HepG2 (cell line): ENCODE measurements at regions not wholly inside any gene's neighbourhood (a gene's known extent, or its start where the extent isn't known, plus 50 kb on each side); places are given as distances from the start of the nearest gene placed in this dataset.
A peak's percentile ranks its signal among the peaks of the same experiment; 100 is the strongest.

Source experiments
- ATAC-seq: fragments of 200-7000 bp; cut with Tn5 transposase; 3 replicates; pipeline ENCODE4 v1.9.1; 2020; ENCODE audit warnings: mild to moderate bottlenecking, moderate library complexity
- BruUV-seq: library from RNA; stranded (reverse); fragments of 400-500 nt; replicated peaks from 2 replicates; lab custom pipeline; 2021; lab: Mats Ljungman, UMichigan
- CTCF ChIA-PET: fragments of 300-600 bp; formaldehyde crosslinking; extraction: SDS; loops from one replicate; lab custom pipeline; 2021; ENCODE audit warnings: low total read pairs, inconsistent platforms, low intra/inter-chr PET ratio; lab: Yijun Ruan, JAX
- POLR2A ChIA-PET: fragments of 350-600 bp; sonication (Branson Sonifier 250); formaldehyde crosslinking; loops from one replicate; lab custom pipeline; 2020; ENCODE audit warnings: antibody characterized with exemption, inconsistent platforms; lab: Yijun Ruan, JAX
- DNase-seq: peaks from one replicate; pipeline ENCODE4 v3.0.0-alpha.2; 2015; ENCODE audit warnings: low spot score
- FAIRE-seq: peaks from 3 replicates; lab custom pipeline; 2011; peaks lifted over from hg19 to GRCh38; lab: Jason Lieb, UNC
- H2AFZ ChIP-seq: one replicate; pipeline ENCODE4 v1.6.1; 2011; ENCODE audit warnings: low read length, inconsistent platforms
- H3K27ac ChIP-seq: fragments of 300-600 bp; 3 replicates; pipeline ENCODE4 v1.8.0; 2011; ENCODE audit warnings: mixed run types, mild to moderate bottlenecking, mixed read lengths, low read length, inconsistent platforms; ENCODE audit not compliant: insufficient read depth; ENCODE audit errors: extremely low read length
- H3K27me3 ChIP-seq, 2 experiments: fragments of 200-600 bp in 1 of 2; 2 replicates in 1 of 2; 3 replicates in 1 of 2; pipeline versions ENCODE4 v1.6.0 to v1.8.0; 2011; ENCODE audit warnings: low read length in 2 of 2, mild to moderate bottlenecking in 2 of 2, moderate library complexity in 2 of 2, inconsistent platforms in 1 of 2; ENCODE audit not compliant: insufficient read depth in 2 of 2, control insufficient read depth in 1 of 2
- H3K36me3 ChIP-seq, 2 experiments: fragments of 200-600 bp in 1 of 2; replicated peaks in 1 of 2; 2 replicates in 1 of 2; 3 replicates in 1 of 2; pipeline versions ENCODE4 v1.5.1 to v1.8.0; 2011; ENCODE audit warnings: low read length in 2 of 2, inconsistent platforms in 1 of 2; ENCODE audit not compliant: insufficient read depth in 2 of 2, control insufficient read depth in 1 of 2
- H3K4me1 ChIP-seq: 2 replicates; pipeline ENCODE4 v1.5.1; 2012; ENCODE audit warnings: low read length, inconsistent platforms; ENCODE audit not compliant: insufficient read depth
- H3K4me2 ChIP-seq: 2 replicates; pipeline ENCODE4 v1.6.0; 2011; ENCODE audit warnings: low read depth, low read length, inconsistent platforms
- H3K4me3 ChIP-seq, 3 experiments: fragments of 200-600 bp in 1 of 3; sonication (generic), shearing (Covaris generic) in 1 of 3; replicated peaks in 1 of 3; 2 replicates each; pipeline ENCODE4 v1.5.1; 2011 to 2016; ENCODE audit warnings: low read length in 3 of 3, inconsistent platforms in 2 of 3, low read depth in 2 of 3, mild to moderate bottlenecking in 2 of 3, control low read depth in 1 of 3, mixed read lengths in 1 of 3; ENCODE audit not compliant: insufficient read depth in 1 of 3
- H3K79me2 ChIP-seq: one replicate; pipeline ENCODE4 v1.6.1; 2011; ENCODE audit warnings: low read length, inconsistent platforms; ENCODE audit not compliant: insufficient read depth
- H3K9ac ChIP-seq: 2 replicates; pipeline ENCODE4 v1.6.0; 2011; ENCODE audit warnings: mild to moderate bottlenecking, low read depth, low read length, inconsistent platforms; ENCODE audit not compliant: insufficient read depth
- H3K9me3 ChIP-seq: 2 replicates; pipeline ENCODE4 v1.5.1; 2012; ENCODE audit warnings: mild to moderate bottlenecking, low read length
- H4K20me1 ChIP-seq: 2 replicates; pipeline ENCODE4 v1.6.0; 2011; ENCODE audit warnings: inconsistent platforms, mild to moderate bottlenecking, low read length, moderate library complexity; ENCODE audit not compliant: insufficient read depth
- AKAP8 ChIP-seq: sonication (generic); formaldehyde crosslinking; IDR thresholded peaks from 2 replicates; pipeline ENCODE4 v1.5.1; 2020; ENCODE audit warnings: mild to moderate bottlenecking, missing genetic modification reagents
- CEBPB ChIP-seq: IDR thresholded peaks from 2 replicates; pipeline ENCODE4 v1.6.1; 2011; ENCODE audit warnings: low read depth, low read length, improper control_type of control experiment, borderline replicate concordance
- DNMT1 ChIP-seq: sonication (generic); formaldehyde crosslinking; IDR thresholded peaks from 2 replicates; pipeline ENCODE4 v1.5.1; 2020; ENCODE audit warnings: mild to moderate bottlenecking, missing genetic modification reagents
- EP300 ChIP-seq, 3 experiments: sonication (generic) in 1 of 3; formaldehyde crosslinking in 1 of 3; IDR thresholded peaks; 2 replicates each; pipeline versions ENCODE4 v1.5.1 to v1.6.1; 2011 to 2020; ENCODE audit warnings: low read depth in 2 of 3, low read length in 2 of 3, borderline replicate concordance in 1 of 3, improper control_type of control experiment in 1 of 3, mild to moderate bottlenecking in 1 of 3, missing genetic modification reagents in 1 of 3, moderate library complexity in 1 of 3
- FOSL1 ChIP-seq: sonication (generic); formaldehyde crosslinking; IDR thresholded peaks from 2 replicates; pipeline ENCODE4 v1.9.0; 2021; ENCODE audit warnings: missing genetic modification reagents, borderline replicate concordance
- FOXA3 ChIP-seq: IDR thresholded peaks from 2 replicates; pipeline ENCODE4 v1.6.1; 2016; ENCODE audit warnings: missing genetic modification reagents, missing compliant biosample characterization
- FOXO1 ChIP-seq: sonication (generic); formaldehyde crosslinking; IDR thresholded peaks from 2 replicates; pipeline ENCODE4 v1.4.0; 2020; ENCODE audit warnings: missing genetic modification reagents
- MIER3 ChIP-seq: IDR thresholded peaks from 2 replicates; pipeline ENCODE4 v1.6.1; 2016; ENCODE audit warnings: missing compliant biosample characterization, borderline replicate concordance
- NR2F1 ChIP-seq, 2 experiments: fragments of 450-650 bp in 1 of 2; formaldehyde crosslinking in 1 of 2; IDR thresholded peaks; 2 replicates each; pipeline versions ENCODE4 v1.5.0 to v1.6.1; 2016 to 2020; ENCODE audit warnings: mild to moderate bottlenecking in 1 of 2, missing compliant biosample characterization in 1 of 2, missing genetic modification reagents in 1 of 2, moderate library complexity in 1 of 2
- SIX1 ChIP-seq: sonication (generic); formaldehyde crosslinking; IDR thresholded peaks from 2 replicates; pipeline ENCODE4 v1.4.0; 2020; ENCODE audit warnings: missing genetic modification reagents, borderline replicate concordance
- SKI ChIP-seq: fragments of 450-650 bp; IDR thresholded peaks from one replicate; pipeline ENCODE4 v1.6.1; 2018; ENCODE audit warnings: mild to moderate bottlenecking; ENCODE audit not compliant: partially characterized antibody
- ZNF292 ChIP-seq: sonication (generic); formaldehyde crosslinking; IDR thresholded peaks from 2 replicates; pipeline ENCODE4 v1.8.1; 2022; ENCODE audit warnings: mild to moderate bottlenecking, low read depth, missing genetic modification reagents, borderline replicate concordance
- ZNF343 ChIP-seq: sonication (generic); formaldehyde crosslinking; IDR thresholded peaks from 2 replicates; pipeline ENCODE4 v1.4.0; 2020; ENCODE audit warnings: mild to moderate bottlenecking, missing genetic modification reagents
- WGBS: methylation state at CpG from one replicate; pipeline ENCODE4 v1.1.6; 2017; ENCODE audit warnings: low lambda C conversion rate; 5-methylcytosine and 5-hydroxymethylcytosine counted together
- in situ Hi-C: cut with HindIII; loops from 2 replicates; pipeline ENCODE4 v1.10.0; 2017; ENCODE audit warnings: low pct_unique_long_range_greater_than_20kb; ENCODE audit not compliant: extremely low pct_ligation_motif_present
- intact Hi-C: fragments of 100-400 bp; cut with micrococcal nuclease; formaldehyde crosslinking; loops from one replicate; pipeline ENCODE4 v1.10.0; 2022; ENCODE audit not compliant: unreplicated experiment
- TF ChIP-seq, protein P1 (sequence below): sonication (generic); formaldehyde crosslinking; IDR thresholded peaks from 2 replicates; pipeline ENCODE4 v1.8.0; 2022; ENCODE audit warnings: missing genetic modification reagents, low read depth, mild to moderate bottlenecking, borderline replicate concordance
- TF ChIP-seq, protein P2 (sequence below): IDR thresholded peaks from 2 replicates; pipeline ENCODE4 v1.4.0; 2020; ENCODE audit warnings: mild to moderate bottlenecking, missing genetic modification reagents
- TF ChIP-seq, protein P3 (sequence below): sonication (generic); formaldehyde crosslinking; IDR thresholded peaks from 2 replicates; pipeline ENCODE4 v1.4.0; 2020; ENCODE audit warnings: missing genetic modification reagents

DNA sequence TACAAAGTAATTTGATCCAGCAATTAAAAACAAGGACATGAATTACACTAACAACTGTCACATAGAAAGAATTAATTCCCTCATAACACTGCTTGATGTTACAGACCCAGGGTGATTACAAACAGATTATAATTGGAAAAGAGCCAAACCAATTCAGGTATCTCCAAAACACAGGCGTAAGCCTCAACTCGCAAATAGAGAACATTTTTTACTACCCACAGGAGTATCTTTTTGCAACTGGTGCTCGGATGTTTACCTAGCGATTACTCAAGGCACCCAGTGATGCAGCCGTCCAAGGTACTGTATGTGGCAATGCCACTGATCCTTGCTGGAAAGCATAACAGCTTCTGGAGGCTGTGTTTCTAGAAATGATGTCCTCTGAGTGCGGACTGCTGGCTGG lies 386.1 kb upstream of the KIF2A start:
- ATAC-seq (peak; percentile 97), FAIRE-seq (peak; percentile 59), DNase-seq (peak; percentile 56)
- POLR2A ChIA-PET: no interaction called here
- H3K27ac ChIP-seq: no peak overlapping the region
- H3K4me1 ChIP-seq: 0 out of 2 replicates have a peak, but pooled peaks cover 7% of the 10 kb centered on the region
- in situ Hi-C loops (no loop called here), intact Hi-C loops (no loop called here)
- H3K4me2 ChIP-seq: no peak overlapping the region
- no peak overlapping the region for H3K9ac ChIP-seq
- no peak overlapping the region for H3K4me3 ChIP-seq
- 0% methylated on average over 6 of the region's 6 CpGs for WGBS
- no peaks in the 10 kb centered on the region for H3K27me3 ChIP-seq
- no peaks in the 10 kb centered on the region for H3K36me3 ChIP-seq
- CTCF ChIA-PET: no interaction called here
- no TSS peak for BruUV-seq
- H4K20me1 ChIP-seq: no peaks in the 10 kb centered on the region
- H2AFZ ChIP-seq: no peak overlapping the region
- no peaks in the 10 kb centered on the region for H3K79me2 ChIP-seq
- no peaks in the 10 kb centered on the region for H3K9me3 ChIP-seq
- TF ChIP-seq MIER3 (CRISPR knock-in tag): peak; percentile 37; the same call in 1 of the 2 replicates
- TF ChIP-seq, protein P1, sequence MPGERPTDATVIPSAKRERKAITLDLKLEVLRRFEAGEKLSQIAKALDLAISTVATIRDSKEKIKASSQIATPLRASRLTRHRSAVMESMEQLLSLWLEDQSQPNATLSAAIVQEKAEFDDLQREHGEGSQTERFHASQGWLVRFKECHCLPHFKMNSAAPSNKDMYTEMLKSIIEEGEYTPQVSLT: no peak
- TF ChIP-seq SIX1 (CRISPR knock-in tag): no peak
- TF ChIP-seq FOSL1 (CRISPR knock-in tag): 0 out of 2 replicates have a peak, but pooled peaks have one; percentile 24
- peak; percentile 76 for TF ChIP-seq SKI
- no peak for TF ChIP-seq DNMT1
- 0 out of 2 replicates have a peak, but pooled peaks have one; percentile 22 for TF ChIP-seq FOXO1
- TF ChIP-seq ZNF292 (CRISPR knock-in tag): no peak
- TF ChIP-seq FOXA3 (CRISPR knock-in tag): peak; percentile 91
- TF ChIP-seq AKAP8: no peak
- TF ChIP-seq, protein P2, sequence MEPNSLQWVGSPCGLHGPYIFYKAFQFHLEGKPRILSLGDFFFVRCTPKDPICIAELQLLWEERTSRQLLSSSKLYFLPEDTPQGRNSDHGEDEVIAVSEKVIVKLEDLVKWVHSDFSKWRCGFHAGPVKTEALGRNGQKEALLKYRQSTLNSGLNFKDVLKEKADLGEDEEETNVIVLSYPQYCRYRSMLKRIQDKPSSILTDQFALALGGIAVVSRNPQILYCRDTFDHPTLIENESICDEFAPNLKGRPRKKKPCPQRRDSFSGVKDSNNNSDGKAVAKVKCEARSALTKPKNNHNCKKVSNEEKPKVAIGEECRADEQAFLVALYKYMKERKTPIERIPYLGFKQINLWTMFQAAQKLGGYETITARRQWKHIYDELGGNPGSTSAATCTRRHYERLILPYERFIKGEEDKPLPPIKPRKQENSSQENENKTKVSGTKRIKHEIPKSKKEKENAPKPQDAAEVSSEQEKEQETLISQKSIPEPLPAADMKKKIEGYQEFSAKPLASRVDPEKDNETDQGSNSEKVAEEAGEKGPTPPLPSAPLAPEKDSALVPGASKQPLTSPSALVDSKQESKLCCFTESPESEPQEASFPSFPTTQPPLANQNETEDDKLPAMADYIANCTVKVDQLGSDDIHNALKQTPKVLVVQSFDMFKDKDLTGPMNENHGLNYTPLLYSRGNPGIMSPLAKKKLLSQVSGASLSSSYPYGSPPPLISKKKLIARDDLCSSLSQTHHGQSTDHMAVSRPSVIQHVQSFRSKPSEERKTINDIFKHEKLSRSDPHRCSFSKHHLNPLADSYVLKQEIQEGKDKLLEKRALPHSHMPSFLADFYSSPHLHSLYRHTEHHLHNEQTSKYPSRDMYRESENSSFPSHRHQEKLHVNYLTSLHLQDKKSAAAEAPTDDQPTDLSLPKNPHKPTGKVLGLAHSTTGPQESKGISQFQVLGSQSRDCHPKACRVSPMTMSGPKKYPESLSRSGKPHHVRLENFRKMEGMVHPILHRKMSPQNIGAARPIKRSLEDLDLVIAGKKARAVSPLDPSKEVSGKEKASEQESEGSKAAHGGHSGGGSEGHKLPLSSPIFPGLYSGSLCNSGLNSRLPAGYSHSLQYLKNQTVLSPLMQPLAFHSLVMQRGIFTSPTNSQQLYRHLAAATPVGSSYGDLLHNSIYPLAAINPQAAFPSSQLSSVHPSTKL (CRISPR knock-in tag): peak; percentile 72
- no peak for TF ChIP-seq ZNF343 (CRISPR knock-in tag)
- peak; percentile 97 for TF ChIP-seq CEBPB
- TF ChIP-seq, protein P3, sequence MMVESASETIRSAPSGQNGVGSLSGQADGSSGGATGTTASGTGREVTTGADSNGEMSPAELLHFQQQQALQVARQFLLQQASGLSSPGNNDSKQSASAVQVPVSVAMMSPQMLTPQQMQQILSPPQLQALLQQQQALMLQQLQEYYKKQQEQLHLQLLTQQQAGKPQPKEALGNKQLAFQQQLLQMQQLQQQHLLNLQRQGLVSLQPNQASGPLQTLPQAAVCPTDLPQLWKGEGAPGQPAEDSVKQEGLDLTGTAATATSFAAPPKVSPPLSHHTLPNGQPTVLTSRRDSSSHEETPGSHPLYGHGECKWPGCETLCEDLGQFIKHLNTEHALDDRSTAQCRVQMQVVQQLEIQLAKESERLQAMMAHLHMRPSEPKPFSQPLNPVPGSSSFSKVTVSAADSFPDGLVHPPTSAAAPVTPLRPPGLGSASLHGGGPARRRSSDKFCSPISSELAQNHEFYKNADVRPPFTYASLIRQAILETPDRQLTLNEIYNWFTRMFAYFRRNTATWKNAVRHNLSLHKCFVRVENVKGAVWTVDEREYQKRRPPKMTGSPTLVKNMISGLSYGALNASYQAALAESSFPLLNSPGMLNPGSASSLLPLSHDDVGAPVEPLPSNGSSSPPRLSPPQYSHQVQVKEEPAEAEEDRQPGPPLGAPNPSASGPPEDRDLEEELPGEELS (CRISPR knock-in tag): 0 out of 2 replicates have a peak, but pooled peaks have one; percentile 29
- TF ChIP-seq EP300 (IDR thresholded peaks at IDR 0.05; ENCODE audit: low read depth in 2 of 2, low read length in 2 of 2): peak in 1 of 2 experiments; percentile 51; a peak in 1 of 4 replicates
- no peak for TF ChIP-seq EP300 (CRISPR knock-in tag; IDR thresholded peaks at IDR 0.05; ENCODE audit: borderline replicate concordance)
- TF ChIP-seq NR2F1 (CRISPR knock-in tag; IDR thresholded peaks at IDR 0.05): no peak
